ENCODE measurements at regions not wholly inside any gene's neighbourhood (a gene's known extent, or its start where the extent isn't known, plus 50 kb on each side); places are given as distances from the start of the nearest gene placed in this dataset.
"Not testable (repeated sequence)": the region's sequence is repeated elsewhere in the genome, so short reads cannot be mapped to it uniquely, and the experiment has no call there.

- TF ChIP-seq CTCF (IDR thresholded peaks at IDR 0.05; ENCODE audit: insufficient read depth, low read length, missing control alignments) = no peak
- DNase-seq (ENCODE audit: low read depth, low spot score) = no peak
- ChIA-PET POLR2A (no interaction called here), CTCF (no interaction called here)
- H3K4me3 ChIP-seq (ENCODE audit: low read depth, low read length) = no peak overlapping the region
These were observed 180.2 kb downstream of the RASEF start for GRCh38 chr9:82882748-82883147.

- ChIA-PET CTCF (no interaction called here), POLR2A (no interaction called here)
- TF ChIP-seq CTCF (IDR thresholded peaks at IDR 0.05; ENCODE audit: insufficient read depth, low read length, missing control alignments) = no peak
- DNase-seq (ENCODE audit: low read depth, low spot score) = no peak
- H3K4me3 ChIP-seq (ENCODE audit: low read depth, low read length) = no peak overlapping the region
These were observed 179.5 kb downstream of the RASEF start for GRCh38 chr9:82883436-82883835.

- CTCF ChIA-PET; DNase-seq (ENCODE audit: low read depth, low spot score); H3K4me3 ChIP-seq (ENCODE audit: low read depth, low read length); POLR2A ChIA-PET: not testable (repeated sequence)
These were observed 179.0 kb downstream of the RASEF start for GRCh38 chr9:82883974-82884373.

- no peak overlapping the region for H3K4me3 ChIP-seq (ENCODE audit: low read depth, low read length)
- DNase-seq (ENCODE audit: low read depth, low spot score) = no peak
- TF ChIP-seq CTCF (IDR thresholded peaks at IDR 0.05; ENCODE audit: insufficient read depth, low read length, missing control alignments) = no peak
- ChIA-PET CTCF (no interaction called here), POLR2A (no interaction called here)
These were observed 172.5 kb downstream of the RASEF start for GRCh38 chr9:82890401-82890800.

GRCh38 chr9:82890865-82891264, 172.1 kb downstream of the RASEF start:
- CTCF ChIA-PET = no interaction called here
- POLR2A ChIA-PET = no interaction called here
- DNase-seq (ENCODE audit: low read depth, low spot score) = no peak
- TF ChIP-seq CTCF (IDR thresholded peaks at IDR 0.05; ENCODE audit: insufficient read depth, low read length, missing control alignments) = no peak
- no peak overlapping the region for H3K4me3 ChIP-seq (ENCODE audit: low read depth, low read length)

GRCh38 chr9:82891321-82891720, 171.6 kb downstream of the RASEF start:
- POLR2A ChIA-PET = no interaction called here
- CTCF ChIA-PET = no interaction called here

More at GRCh38 chr9:82891321-82891720, 171.6 kb downstream of the RASEF start:
- H3K4me3 ChIP-seq (ENCODE audit: low read depth, low read length) = no peak overlapping the region
- DNase-seq (ENCODE audit: low read depth, low spot score) = no peak
- no peak for TF ChIP-seq CTCF (IDR thresholded peaks at IDR 0.05; ENCODE audit: insufficient read depth, low read length, missing control alignments)
